HEK293T (cell line): ENCODE measurements at regions not wholly inside any gene's neighbourhood (a gene's known extent, or its start where the extent isn't known, plus 50 kb on each side); places are given as distances from the start of the nearest gene placed in this dataset.

ENCODE experiments used
- ARNT ChIP-seq: fragments of 450-650 bp; IDR thresholded peaks from 2 replicates; pipeline ENCODE4 v1.6.1; 2017; ENCODE audit warnings: mild to moderate bottlenecking
- BHLHE40 ChIP-seq: fragments of 450-650 bp; IDR thresholded peaks from 2 replicates; pipeline ENCODE4 v1.6.1; 2016; ENCODE audit warnings: mild to moderate bottlenecking, moderate library complexity, borderline replicate concordance
- FOXA1 ChIP-seq: fragments of 450-650 bp; IDR thresholded peaks from 2 replicates; pipeline ENCODE4 v1.6.1; 2016; ENCODE audit warnings: mild to moderate bottlenecking
- FOXK2 ChIP-seq: fragments of 450-650 bp; IDR thresholded peaks from 2 replicates; pipeline ENCODE4 v1.6.1; 2016; ENCODE audit warnings: mild to moderate bottlenecking
- FOXM1 ChIP-seq: fragments of 450-650 bp; IDR thresholded peaks from 2 replicates; pipeline ENCODE4 v1.6.1; 2017; ENCODE audit warnings: mild to moderate bottlenecking, borderline replicate concordance
- LEF1 ChIP-seq: fragments of 450-650 bp; IDR thresholded peaks from 2 replicates; pipeline ENCODE4 v1.6.1; 2017; ENCODE audit warnings: mild to moderate bottlenecking, borderline replicate concordance
- NFRKB ChIP-seq: fragments of 450-650 bp; IDR thresholded peaks from 2 replicates; pipeline ENCODE4 v1.6.1; 2016; ENCODE audit warnings: mild to moderate bottlenecking, moderate library complexity
- SP1 ChIP-seq: fragments of 450-650 bp; IDR thresholded peaks from 2 replicates; pipeline ENCODE4 v1.6.1; 2017
- SUZ12 ChIP-seq: fragments of 450-650 bp; IDR thresholded peaks from 2 replicates; pipeline ENCODE4 v1.6.1; 2016; ENCODE audit warnings: mild to moderate bottlenecking
- TARDBP ChIP-seq: fragments of 450-650 bp; IDR thresholded peaks from 2 replicates; pipeline ENCODE4 v1.6.1; 2016

- TF ChIP-seq NFRKB (no peak), SP1 (no peak), BHLHE40 (no peak), FOXK2 (no peak), FOXM1 (no peak), SUZ12 (no peak), FOXA1 (no peak), ARNT (no peak), TARDBP (no peak), LEF1 (no peak)
Observed at GRCh38 chr3:89713196-89713595, 605.8 kb downstream of the EPHA3 start.
